ENCODE measurements at regions not wholly inside any gene's neighbourhood (a gene's known extent, or its start where the extent isn't known, plus 50 kb on each side); places are given as distances from the start of the nearest gene placed in this dataset.

DNA sequence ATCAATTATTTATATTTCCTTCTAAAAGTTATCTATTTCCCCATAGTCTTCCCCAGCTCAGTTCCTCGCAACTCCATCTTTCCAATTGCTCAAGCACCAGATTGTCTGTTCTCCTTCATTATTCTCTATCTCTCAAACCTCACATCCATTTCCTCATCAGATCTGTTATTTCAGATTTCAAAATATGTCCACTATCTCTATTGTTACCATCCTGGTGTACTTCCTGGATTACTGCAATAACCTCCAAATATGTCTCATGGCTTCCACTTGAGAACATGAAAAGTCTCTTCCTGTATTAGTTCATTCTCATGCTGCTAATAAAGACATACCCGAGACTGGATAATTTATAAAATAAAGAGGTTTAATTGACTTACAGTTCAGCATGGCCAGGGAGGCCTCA is 641.7 kb upstream of the ZEB2 start:
- no peak for ATAC-seq
- DNase-seq = no peak
- intact Hi-C loops (cut with micrococcal nuclease) = no loop called here

GRCh38 chr2:145160855-145161254 is 640.9 kb upstream of the ZEB2 start:
- ATAC-seq = no peak
- no peak for DNase-seq

GRCh38 chr2:145159676-145160075 is 639.8 kb upstream of the ZEB2 start:
- no peak for ATAC-seq
- DNase-seq = no peak
- intact Hi-C loops (cut with micrococcal nuclease) = no loop called here

More at GRCh38 chr2:145160855-145161254, 640.9 kb upstream of the ZEB2 start:
- intact Hi-C loops (cut with micrococcal nuclease) = no loop called here

DNA sequence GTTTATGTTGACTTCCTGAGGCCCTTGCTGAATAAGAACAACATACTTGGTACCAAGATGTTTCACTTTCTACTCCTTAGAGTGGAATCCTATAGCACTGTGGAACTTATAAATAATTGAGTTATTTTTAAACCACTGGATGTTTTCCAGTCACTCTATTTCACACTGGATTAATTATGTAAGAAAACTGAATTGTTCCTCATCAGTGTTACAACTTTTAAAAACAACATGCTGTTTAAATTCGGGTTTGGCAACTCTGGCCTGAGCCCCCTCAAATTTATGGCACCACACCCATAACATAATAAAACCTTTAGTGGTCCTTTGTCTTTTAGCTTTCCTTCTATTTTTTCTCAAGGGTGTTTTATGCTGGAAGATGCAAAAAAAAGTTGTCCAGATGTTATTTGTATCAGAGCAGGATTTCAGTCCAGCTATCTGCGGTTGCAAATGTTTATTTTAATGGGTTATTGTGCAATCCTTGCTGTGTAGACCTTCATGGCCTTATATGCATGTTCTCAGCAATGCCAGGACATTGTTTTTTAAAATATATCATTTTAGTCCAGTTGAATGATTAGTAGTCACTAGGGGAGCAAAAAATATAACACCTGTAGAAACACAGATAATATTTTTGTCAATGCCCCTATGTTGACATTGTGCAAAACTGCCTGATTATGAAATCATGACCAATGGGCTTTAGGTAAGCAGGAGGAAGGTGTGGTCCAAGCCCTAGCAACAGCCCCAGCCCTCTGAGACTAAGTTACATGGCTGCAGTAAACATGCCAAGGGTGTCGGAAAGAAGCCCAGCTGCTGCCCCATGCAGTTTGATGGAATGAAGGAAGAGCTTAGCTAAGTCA is 638.0 kb upstream of the ZEB2 start:
- peak; percentile 72 for DNase-seq

GRCh38 chr2:145157036-145157675 is 637.2 kb upstream of the ZEB2 start:
- intact Hi-C loops (cut with micrococcal nuclease) = no loop called here
- DNase-seq (no peak), ATAC-seq (no peak)

More for the DNA sequence above, 638.0 kb upstream of the ZEB2 start:
- intact Hi-C loops (cut with micrococcal nuclease) = no loop called here
- peak; percentile 99 for ATAC-seq

DNA sequence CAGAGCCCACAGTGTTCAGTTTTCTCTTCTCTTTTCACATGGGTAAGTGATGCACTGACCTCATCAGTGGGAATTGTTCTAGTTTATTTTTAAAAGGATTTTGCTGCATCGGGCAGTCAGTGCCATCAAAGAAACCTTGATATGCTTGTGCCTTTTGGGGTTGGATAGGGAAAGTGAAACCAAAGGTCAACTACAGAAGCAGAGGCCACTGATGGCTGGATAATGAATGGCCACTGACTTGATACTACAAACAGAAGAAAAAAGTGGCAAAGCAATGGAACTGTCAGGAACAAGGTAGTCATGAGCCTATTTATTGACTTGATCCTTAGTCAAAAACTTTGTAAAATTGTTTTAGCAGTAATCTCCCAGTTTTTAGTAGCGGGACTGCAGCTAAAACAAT is 636.3 kb upstream of the ZEB2 start:
- no peak for DNase-seq
- ATAC-seq = no peak
- intact Hi-C loops (cut with micrococcal nuclease) = no loop called here

DNA sequence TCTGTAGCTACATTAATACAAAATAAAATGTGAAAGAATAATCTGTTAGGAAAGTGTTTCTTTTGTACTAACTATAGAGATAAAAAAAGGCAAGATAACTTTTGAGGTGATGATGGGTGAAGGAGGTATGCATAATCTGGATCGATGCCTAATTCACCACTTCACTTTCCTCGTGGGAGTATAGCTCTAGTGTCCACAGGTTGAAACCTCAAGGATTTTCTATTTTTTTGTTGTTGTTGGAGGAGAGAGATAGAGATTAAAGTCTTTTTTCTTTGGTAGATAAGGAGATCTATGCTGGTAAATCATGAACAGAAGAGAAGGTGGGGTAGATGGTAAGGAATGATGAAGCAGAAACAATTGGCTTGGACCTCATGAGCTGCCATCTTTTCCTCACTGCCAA is 635.3 kb upstream of the ZEB2 start:
- ATAC-seq (no peak), DNase-seq (no peak)
- intact Hi-C loops (cut with micrococcal nuclease) = no loop called here

GRCh38 chr2:145154731-145155130 is 634.8 kb upstream of the ZEB2 start:
- DNase-seq (no peak), ATAC-seq (no peak)
- intact Hi-C loops (cut with micrococcal nuclease) = no loop called here

GRCh38 chr2:145146691-145147090 is 626.8 kb upstream of the ZEB2 start:
- no peak for ATAC-seq
- intact Hi-C loops (cut with micrococcal nuclease) = no loop called here
- no peak for DNase-seq

DNA sequence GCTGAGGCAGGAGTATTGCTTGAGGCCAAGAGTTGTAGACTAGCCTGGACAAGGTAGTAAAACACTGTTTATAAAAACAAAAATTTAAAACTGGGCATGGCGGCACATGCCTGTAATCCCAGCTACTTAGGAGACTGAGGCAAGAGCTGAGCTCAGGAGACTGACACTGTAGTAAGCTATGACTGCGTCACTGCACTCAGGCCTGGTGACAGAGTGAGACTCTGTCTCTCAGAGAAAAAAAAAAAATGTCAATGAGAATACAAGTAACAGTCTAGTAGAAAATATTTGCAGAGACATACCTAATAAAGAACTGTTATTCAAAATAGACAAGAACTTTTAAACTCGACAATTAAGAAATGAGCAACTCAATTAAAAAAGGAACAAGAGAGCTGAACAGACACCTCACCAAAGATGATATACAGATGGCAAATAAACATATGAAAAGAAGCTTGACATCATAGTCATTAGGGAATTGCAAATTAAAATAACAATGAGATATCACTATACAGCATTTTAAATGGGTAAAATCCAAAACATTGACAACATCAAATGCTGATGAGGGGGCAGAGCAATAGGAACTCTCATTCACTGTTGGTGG is 624.3 kb upstream of the ZEB2 start:
- ATAC-seq (no peak), DNase-seq (no peak)
- intact Hi-C loops (cut with micrococcal nuclease) = no loop called here

- no peak for DNase-seq
- intact Hi-C loops (cut with micrococcal nuclease) = no loop called here
- no peak for ATAC-seq
Measured at GRCh38 chr2:145141981-145142380, 622.1 kb upstream of the ZEB2 start.

- DNase-seq (no peak), ATAC-seq (no peak)
- intact Hi-C loops (cut with micrococcal nuclease) = no loop called here
Measured at GRCh38 chr2:145140658-145141057, 620.7 kb upstream of the ZEB2 start.

- intact Hi-C loops (cut with micrococcal nuclease) = no loop called here
- no peak for ATAC-seq
- no peak for DNase-seq
Measured at GRCh38 chr2:145138626-145139025, 618.7 kb upstream of the ZEB2 start.

- intact Hi-C loops (cut with micrococcal nuclease) = no loop called here
- no peak for DNase-seq
- ATAC-seq = no peak
Measured at GRCh38 chr2:145137901-145138300, 618.0 kb upstream of the ZEB2 start.

DNA sequence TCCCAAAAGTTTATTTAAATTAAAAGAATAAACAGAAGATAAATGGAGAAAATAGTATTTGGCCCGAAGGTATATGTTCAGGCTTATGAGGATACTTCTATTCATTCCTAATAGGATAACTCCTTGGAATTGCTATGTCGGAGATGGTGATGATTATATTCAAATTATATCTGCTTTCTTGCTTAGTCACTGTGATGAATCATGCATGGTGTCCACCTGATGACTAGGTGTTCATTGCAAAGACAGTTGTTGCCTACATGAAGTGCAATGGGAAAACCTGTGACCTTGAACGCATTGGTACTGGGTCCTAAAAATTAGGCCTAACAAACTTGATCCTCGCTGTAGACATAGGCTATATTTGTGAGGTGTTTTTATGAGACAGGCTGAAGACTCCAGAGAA is 617.3 kb upstream of the ZEB2 start:
- DNase-seq (no peak), ATAC-seq (no peak)
- intact Hi-C loops (cut with micrococcal nuclease) = no loop called here

GRCh38 chr2:145136702-145137101 is 616.8 kb upstream of the ZEB2 start:
- intact Hi-C loops (cut with micrococcal nuclease) = no loop called here
- DNase-seq (no peak), ATAC-seq (no peak)

GRCh38 chr2:145126146-145126545 is 606.2 kb upstream of the ZEB2 start:
- DNase-seq (no peak), ATAC-seq (no peak)
- intact Hi-C loops (cut with micrococcal nuclease) = no loop called here

DNA sequence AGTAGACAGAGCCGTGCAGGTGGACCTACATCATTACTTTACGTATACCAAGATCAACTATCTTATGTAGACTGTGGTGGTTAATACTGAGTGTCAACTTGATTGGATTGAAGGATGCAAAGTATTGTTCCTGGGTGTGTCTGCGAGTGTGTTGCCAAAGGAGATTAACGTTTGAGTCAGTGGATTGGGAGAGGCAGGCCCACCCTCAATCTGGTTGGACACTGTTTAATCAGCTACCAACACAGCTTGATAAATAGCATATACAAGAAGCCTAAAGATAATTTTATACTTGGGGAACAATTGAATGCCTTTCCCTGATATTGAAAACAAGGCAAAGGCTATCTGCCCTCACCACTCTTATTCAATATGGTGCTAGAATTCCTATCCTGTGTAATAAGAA is 604.2 kb upstream of the ZEB2 start:
- no peak for DNase-seq
- intact Hi-C loops (cut with micrococcal nuclease) = no loop called here
- no peak for ATAC-seq

DNA sequence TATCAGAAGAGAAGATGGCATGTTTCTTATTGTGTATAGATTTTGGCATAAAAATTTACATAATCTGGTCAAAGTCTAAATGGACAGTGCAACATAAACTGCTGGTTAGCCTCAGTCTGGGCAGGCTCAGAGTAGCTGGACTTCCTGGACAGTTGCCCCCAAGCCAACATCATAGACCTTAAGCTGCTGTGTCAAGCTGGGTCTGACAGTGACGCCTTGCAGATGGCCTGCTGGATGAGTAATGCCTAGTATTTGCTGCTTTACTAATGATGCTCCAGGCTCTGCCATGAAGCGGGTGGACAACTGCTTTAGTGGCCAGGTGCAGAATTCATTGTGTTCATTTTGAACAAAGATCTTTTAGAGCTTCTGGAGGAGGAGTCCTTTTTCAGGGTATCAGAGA is 603.7 kb upstream of the ZEB2 start:
- intact Hi-C loops (cut with micrococcal nuclease) = no loop called here
- DNase-seq = peak; percentile 75
- peak; percentile 82 for ATAC-seq

DNA sequence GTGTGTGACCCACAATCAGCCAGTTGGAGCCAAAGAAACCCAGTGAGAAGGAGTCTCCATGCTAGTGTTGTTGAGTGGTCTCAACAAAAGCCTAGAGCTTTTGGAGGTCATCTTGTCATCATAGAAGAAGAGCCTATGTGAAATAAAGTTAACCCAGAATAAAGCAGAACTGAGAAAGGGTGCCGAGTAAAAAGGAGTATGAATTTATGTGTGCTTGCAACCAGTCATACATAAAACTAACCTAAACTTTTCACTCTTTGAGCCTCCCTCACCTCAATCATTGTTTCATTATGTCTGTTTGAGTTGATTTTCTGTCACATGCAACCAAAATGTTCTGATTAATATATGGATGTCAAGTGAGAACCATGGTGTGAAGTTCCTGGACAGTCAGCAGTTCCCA is 599.3 kb upstream of the ZEB2 start:
- intact Hi-C loops (cut with micrococcal nuclease) = no loop called here
- ATAC-seq (no peak), DNase-seq (no peak)

Data from left ventricle myocardium superior (tissue), 1 donor.